Vagina (tissue), 2 donors: ENCODE measurements at regions not wholly inside any gene's neighbourhood (a gene's known extent, or its start where the extent isn't known, plus 50 kb on each side); places are given as distances from the start of the nearest gene placed in this dataset.
"Not testable (repeated sequence)": the region's sequence is repeated elsewhere in the genome, so short reads cannot be mapped to it uniquely, and the experiment has no call there.

Source experiments
- POLR2A ChIP-seq, 2 donors: fragments of 450-650 bp; IDR thresholded peaks; one replicate each; pipeline ENCODE4 v1.6.1; 2017; ENCODE audit warnings: antibody characterized with exemption in 2 of 2, mild to moderate bottlenecking in 2 of 2, moderate library complexity in 2 of 2
- TF ChIP-seq, protein P1 (sequence below), 3 experiments: fragments of 450-650 bp in 2 of 3; fragments of 200-600 bp in 1 of 3; sonication (generic) in 1 of 3; IDR thresholded peaks; one replicate each; pipeline ENCODE4 v1.5.1; 2017 to 2019; ENCODE audit warnings: antibody characterized with exemption in 3 of 3, mild to moderate bottlenecking in 2 of 3, moderate library complexity in 2 of 3

DNA sequence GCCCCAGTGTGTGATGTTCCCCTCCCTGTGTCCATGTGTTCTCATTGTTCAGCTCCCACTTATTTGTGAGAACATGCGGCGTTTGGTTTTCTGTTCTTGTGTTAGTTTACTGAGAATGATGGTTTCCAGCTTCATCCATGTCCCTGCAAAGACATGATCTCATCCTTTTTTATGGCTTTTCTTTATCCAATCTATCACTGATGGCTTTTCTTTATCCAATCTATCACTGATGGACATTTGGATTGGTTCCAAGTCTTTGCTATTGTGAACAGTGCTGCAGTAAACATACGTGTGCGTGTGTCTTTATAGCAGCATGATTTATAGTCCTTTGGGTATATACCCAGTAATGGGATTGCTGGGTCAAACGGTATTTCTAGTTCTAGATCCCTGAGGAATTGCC lies 455.8 kb downstream of the MAT2B start:
- TF ChIP-seq, protein P1, sequence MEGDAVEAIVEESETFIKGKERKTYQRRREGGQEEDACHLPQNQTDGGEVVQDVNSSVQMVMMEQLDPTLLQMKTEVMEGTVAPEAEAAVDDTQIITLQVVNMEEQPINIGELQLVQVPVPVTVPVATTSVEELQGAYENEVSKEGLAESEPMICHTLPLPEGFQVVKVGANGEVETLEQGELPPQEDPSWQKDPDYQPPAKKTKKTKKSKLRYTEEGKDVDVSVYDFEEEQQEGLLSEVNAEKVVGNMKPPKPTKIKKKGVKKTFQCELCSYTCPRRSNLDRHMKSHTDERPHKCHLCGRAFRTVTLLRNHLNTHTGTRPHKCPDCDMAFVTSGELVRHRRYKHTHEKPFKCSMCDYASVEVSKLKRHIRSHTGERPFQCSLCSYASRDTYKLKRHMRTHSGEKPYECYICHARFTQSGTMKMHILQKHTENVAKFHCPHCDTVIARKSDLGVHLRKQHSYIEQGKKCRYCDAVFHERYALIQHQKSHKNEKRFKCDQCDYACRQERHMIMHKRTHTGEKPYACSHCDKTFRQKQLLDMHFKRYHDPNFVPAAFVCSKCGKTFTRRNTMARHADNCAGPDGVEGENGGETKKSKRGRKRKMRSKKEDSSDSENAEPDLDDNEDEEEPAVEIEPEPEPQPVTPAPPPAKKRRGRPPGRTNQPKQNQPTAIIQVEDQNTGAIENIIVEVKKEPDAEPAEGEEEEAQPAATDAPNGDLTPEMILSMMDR (IDR thresholded peaks at IDR 0.05) = not testable (repeated sequence)
- TF ChIP-seq POLR2A (IDR thresholded peaks at IDR 0.05) = not testable (repeated sequence)
